ENCODE measurements at regions not wholly inside any gene's neighbourhood (a gene's known extent, or its start where the extent isn't known, plus 50 kb on each side); places are given as distances from the start of the nearest gene placed in this dataset.

- Mint-ChIP-seq H3K4me3 (no peak overlapping the region), H3K27me3 (peaks cover 15 to 30% (median 22%) of the 10 kb centered on the region in 3 donors), H3K4me1 (no peaks in the 10 kb centered on the region), H3K9me3 (peaks cover 0 to 5% (median 0%) of the 10 kb centered on the region in 7 donors), H3K36me3 (no peaks in the 10 kb centered on the region), H3K27ac (peak overlapping the region in 1 of 6 donors; percentile 55)
- DNase-seq, result no peak
- no peak for ATAC-seq (ENCODE audit: low read depth in 2 of 2)
Observed at GRCh38 chr15:38035701-38036100, 101.3 kb downstream of the TMCO5A start.

- no peak overlapping the region for H3K27ac Mint-ChIP-seq
- no peaks in the 10 kb centered on the region for H3K36me3 Mint-ChIP-seq
- peaks cover 0 to 5% (median 0%) of the 10 kb centered on the region in 7 donors for H3K9me3 Mint-ChIP-seq
- no peak overlapping the region for H3K4me3 Mint-ChIP-seq
- peaks cover 22 to 25% (median 22%) of the 10 kb centered on the region in 3 donors for H3K27me3 Mint-ChIP-seq
- H3K4me1 Mint-ChIP-seq, result no peaks in the 10 kb centered on the region
- no peak for DNase-seq
- ATAC-seq (ENCODE audit: low read depth in 2 of 2), result no peak
Observed at GRCh38 chr15:38036790-38037338, 102.4 kb downstream of the TMCO5A start.

GRCh38 chr15:38038659-38039442 lies 104.4 kb downstream of the TMCO5A start:
- Mint-ChIP-seq H3K9me3 (peaks cover 0 to 5% (median 0%) of the 10 kb centered on the region in 7 donors), H3K4me1 (no peaks in the 10 kb centered on the region), H3K27ac (peak overlapping the region in 1 of 6 donors; percentile 61), H3K36me3 (no peaks in the 10 kb centered on the region), H3K27me3 (peaks cover 22 to 33% (median 26%) of the 10 kb centered on the region in 3 donors), H3K4me3 (no peak overlapping the region)
- ATAC-seq (ENCODE audit: low read depth in 2 of 2), result no peak
- no peak for DNase-seq

- Mint-ChIP-seq H3K36me3 (no peaks in the 10 kb centered on the region), H3K9me3 (peaks cover 0 to 5% (median 0%) of the 10 kb centered on the region in 7 donors), H3K4me3 (no peak overlapping the region), H3K4me1 (no peaks in the 10 kb centered on the region), H3K27me3 (peaks cover 11 to 27% (median 22%) of the 10 kb centered on the region in 3 donors), H3K27ac (no peak overlapping the region)
- ATAC-seq (ENCODE audit: low read depth in 2 of 2) (no peak), DNase-seq (no peak)
Observed at GRCh38 chr15:38040615-38041014, 106.2 kb downstream of the TMCO5A start.

GRCh38 chr15:38041576-38041975 lies 107.1 kb downstream of the TMCO5A start:
- peaks cover 0 to 3% (median 0%) of the 10 kb centered on the region in 7 donors for H3K9me3 Mint-ChIP-seq
- peaks cover 2 to 23% (median 17%) of the 10 kb centered on the region in 3 donors for H3K27me3 Mint-ChIP-seq
- H3K4me3 Mint-ChIP-seq, result no peak overlapping the region
- no peaks in the 10 kb centered on the region for H3K36me3 Mint-ChIP-seq
- no peaks in the 10 kb centered on the region for H3K4me1 Mint-ChIP-seq
- H3K27ac Mint-ChIP-seq, result no peak overlapping the region
- ATAC-seq (ENCODE audit: low read depth in 2 of 2), result no peak
- no peak for DNase-seq

GRCh38 chr15:38042211-38042610 lies 107.8 kb downstream of the TMCO5A start:
- DNase-seq (no peak), ATAC-seq (ENCODE audit: low read depth in 2 of 2) (no peak)
- Mint-ChIP-seq H3K27ac (no peak overlapping the region), H3K27me3 (peaks cover 0 to 20% (median 13%) of the 10 kb centered on the region in 3 donors), H3K36me3 (no peaks in the 10 kb centered on the region), H3K9me3 (peaks cover 0 to 3% (median 0%) of the 10 kb centered on the region in 7 donors), H3K4me1 (no peaks in the 10 kb centered on the region), H3K4me3 (no peak overlapping the region)

GRCh38 chr15:38042707-38043445 lies 108.4 kb downstream of the TMCO5A start:
- Mint-ChIP-seq H3K36me3 (no peaks in the 10 kb centered on the region), H3K4me1 (no peaks in the 10 kb centered on the region), H3K27ac (no peak overlapping the region), H3K27me3 (peaks cover 0 to 16% (median 11%) of the 10 kb centered on the region in 3 donors), H3K4me3 (no peak overlapping the region), H3K9me3 (peaks cover 0 to 3% (median 0%) of the 10 kb centered on the region in 7 donors)
- DNase-seq, result no peak
- ATAC-seq (ENCODE audit: low read depth in 2 of 2), result no peak

- Mint-ChIP-seq H3K9me3 (peaks cover 0 to 3% (median 0%) of the 10 kb centered on the region in 7 donors), H3K36me3 (no peaks in the 10 kb centered on the region), H3K27ac (no peak overlapping the region), H3K4me3 (no peak overlapping the region), H3K27me3 (peaks cover 0 to 12% (median 7%) of the 10 kb centered on the region in 3 donors), H3K4me1 (no peaks in the 10 kb centered on the region)
- ATAC-seq (ENCODE audit: low read depth in 2 of 2), result no peak
- no peak for DNase-seq
Observed at GRCh38 chr15:38046257-38047051, 112.0 kb downstream of the TMCO5A start.

GRCh38 chr15:38048001-38048455 lies 113.6 kb downstream of the TMCO5A start:
- no peak overlapping the region for H3K4me3 Mint-ChIP-seq
- H3K4me1 Mint-ChIP-seq, result no peaks in the 10 kb centered on the region

GRCh38 chr15:38049891-38050290 lies 115.5 kb downstream of the TMCO5A start:
- H3K4me1 Mint-ChIP-seq, result no peaks in the 10 kb centered on the region
- H3K9me3 Mint-ChIP-seq, result no peaks in the 10 kb centered on the region
- H3K27ac Mint-ChIP-seq, result no peak overlapping the region
- ATAC-seq (ENCODE audit: low read depth in 2 of 2) (no peak), DNase-seq (no peak)
- H3K27me3 Mint-ChIP-seq, result peaks cover 0 to 4% (median 0%) of the 10 kb centered on the region in 3 donors
- no peaks in the 10 kb centered on the region for H3K36me3 Mint-ChIP-seq
- no peak overlapping the region for H3K4me3 Mint-ChIP-seq

More at GRCh38 chr15:38048001-38048455, 113.6 kb downstream of the TMCO5A start:
- no peak for DNase-seq
- Mint-ChIP-seq H3K9me3 (peaks cover 0 to 3% (median 0%) of the 10 kb centered on the region in 7 donors), H3K36me3 (no peaks in the 10 kb centered on the region), H3K27ac (no peak overlapping the region), H3K27me3 (peaks cover 0 to 5% (median 0%) of the 10 kb centered on the region in 3 donors)
- ATAC-seq (ENCODE audit: low read depth in 2 of 2), result no peak

- no peaks in the 10 kb centered on the region for H3K9me3 Mint-ChIP-seq
- H3K4me3 Mint-ChIP-seq, result peak overlapping the region in 1 of 8 donors; percentile 30
- DNase-seq (no peak), ATAC-seq (ENCODE audit: low read depth in 2 of 2) (no peak)
- H3K36me3 Mint-ChIP-seq, result no peaks in the 10 kb centered on the region
- peaks cover 0 to 4% (median 0%) of the 10 kb centered on the region in 3 donors for H3K27me3 Mint-ChIP-seq
- H3K27ac Mint-ChIP-seq, result no peak overlapping the region
- no peaks in the 10 kb centered on the region for H3K4me1 Mint-ChIP-seq
Observed at GRCh38 chr15:38050529-38051448, 116.3 kb downstream of the TMCO5A start.

- no peak overlapping the region for H3K4me3 Mint-ChIP-seq
- ATAC-seq (ENCODE audit: low read depth in 2 of 2), result no peak
Observed at GRCh38 chr15:38053205-38053604, 118.8 kb downstream of the TMCO5A start.

More at GRCh38 chr15:38053205-38053604, 118.8 kb downstream of the TMCO5A start:
- Mint-ChIP-seq H3K27me3 (peaks cover 0 to 15% (median 14%) of the 10 kb centered on the region in 3 donors), H3K36me3 (no peaks in the 10 kb centered on the region), H3K9me3 (no peaks in the 10 kb centered on the region), H3K4me1 (no peaks in the 10 kb centered on the region), H3K27ac (no peak overlapping the region)
- DNase-seq, result no peak
